ENCODE measurements at regions not wholly inside any gene's neighbourhood (a gene's known extent, or its start where the extent isn't known, plus 50 kb on each side); places are given as distances from the start of the nearest gene placed in this dataset.

- TF ChIP-seq EZH2phosphoT487 (IDR thresholded peaks at IDR 0.05) (no peak), EZH2 (IDR thresholded peaks at IDR 0.05) (no peak), CTCF (IDR thresholded peaks at IDR 0.05) (no peak)
Observed at GRCh38 chr2:2886922-2887321, 490.7 kb downstream of the EIPR1 start.
